Natural killer cell (primary cell): ENCODE measurements at regions not wholly inside any gene's neighbourhood (a gene's known extent, or its start where the extent isn't known, plus 50 kb on each side); places are given as distances from the start of the nearest gene placed in this dataset.

Experiments used
- ATAC-seq, 3 donors: fragments of 150-1000 bp in 2 of 3; fragments of 200-7000 bp in 1 of 3; cut with Tn5 transposase; 1 replicate in 1 of 3; 2 replicates in 2 of 3; pipeline ENCODE4 v1.10.0; 2021; ENCODE audit warnings: mild to moderate bottlenecking in 2 of 3, moderate library complexity in 2 of 3
- DNase-seq, 2 donors: peaks; one replicate each; pipeline versions ENCODE4 v3.0.0 to v3.0.0-alpha.2; 2013 to 2021; ENCODE audit warnings: mixed read lengths in 1 of 2
- H3K27ac ChIP-seq: one replicate; pipeline ENCODE4 v1.5.1; 2013; ENCODE audit warnings: mild to moderate bottlenecking, low read length
- H3K27me3 ChIP-seq: one replicate; pipeline ENCODE4 v1.6.1; 2013; ENCODE audit warnings: low read length; ENCODE audit not compliant: control insufficient read depth, insufficient read depth
- H3K36me3 ChIP-seq: one replicate; pipeline ENCODE4 v1.6.1; 2013; ENCODE audit warnings: low read length; ENCODE audit not compliant: control insufficient read depth, insufficient read depth
- H3K4me1 ChIP-seq: one replicate; pipeline ENCODE4 v1.6.1; 2013; ENCODE audit warnings: low read length; ENCODE audit not compliant: control insufficient read depth, insufficient read depth
- H3K4me3 ChIP-seq: one replicate; pipeline ENCODE4 v1.5.1; 2013; ENCODE audit warnings: low read length
- H3K9me3 ChIP-seq: one replicate; pipeline ENCODE4 v1.6.1; 2013; ENCODE audit warnings: low read length; ENCODE audit not compliant: control insufficient read depth, insufficient read depth
- H3K27ac Mint-ChIP-seq, 2 donors: one replicate each; pipeline ENCODE4 v1.8.0; 2022; ENCODE audit warnings: mild to moderate bottlenecking in 2 of 2, mixed read lengths in 2 of 2, moderate library complexity in 1 of 2
- H3K27me3 Mint-ChIP-seq, 2 donors: one replicate each; pipeline ENCODE4 v1.8.0; 2022; ENCODE audit warnings: low read depth in 2 of 2, mixed read lengths in 2 of 2
- H3K36me3 Mint-ChIP-seq: one replicate; pipeline ENCODE4 v1.8.0; 2022; ENCODE audit warnings: mixed read lengths
- H3K4me1 Mint-ChIP-seq, 2 donors: one replicate each; pipeline ENCODE4 v1.8.0; 2022; ENCODE audit warnings: mixed read lengths in 2 of 2
- H3K4me3 Mint-ChIP-seq: one replicate; pipeline ENCODE4 v1.8.0; 2022; ENCODE audit warnings: mild to moderate bottlenecking, moderate library complexity, mixed read lengths
- H3K9me3 Mint-ChIP-seq, 2 donors: one replicate each; pipeline ENCODE4 v1.8.0; 2022; ENCODE audit warnings: mixed read lengths in 2 of 2
- WGBS: methylation state at CpG from one replicate; pipeline ENCODE4 v1.1.7; 2013; ENCODE audit warnings: missing lambda C conversion rate; ENCODE audit not compliant: insufficient coverage; 5-methylcytosine and 5-hydroxymethylcytosine counted together
- intact Hi-C: fragments of 100-400 bp; cut with micrococcal nuclease; formaldehyde crosslinking; loops from one replicate; pipeline ENCODE4 v1.14.2; 2022
- TF ChIP-seq, protein P1 (sequence below): fragments of 200-600 bp; IDR thresholded peaks from one replicate; pipeline ENCODE4 v1.8.0; 2022; ENCODE audit warnings: antibody characterized with exemption

DNA sequence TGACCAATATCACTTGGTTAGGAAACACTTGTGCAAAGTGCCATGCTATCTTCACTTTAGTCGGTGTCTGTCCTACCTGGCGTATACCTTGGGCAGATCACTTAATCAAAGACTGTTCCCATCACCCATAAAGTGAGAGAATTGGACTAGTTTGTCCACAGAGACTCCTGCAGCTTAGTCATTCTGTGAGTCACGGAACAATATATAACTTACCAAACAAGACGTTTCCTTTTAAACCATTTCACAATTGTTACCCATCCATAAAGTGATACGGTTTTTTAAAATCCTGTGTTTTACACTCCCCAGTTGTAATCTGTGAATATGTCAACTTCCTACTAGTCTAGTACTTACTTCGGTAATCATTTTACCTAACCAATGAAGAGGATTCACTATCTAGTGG lies 499.3 kb upstream of the SMIM21 start:
- DNase-seq (no peak), ATAC-seq (no peak)
- no peaks in the 10 kb centered on the region for H3K4me1 ChIP-seq
- WGBS = 88% methylated on average over 5 of the region's 6 CpGs
- H3K4me3 ChIP-seq = no peak overlapping the region
- Mint-ChIP-seq H3K27ac (no peak overlapping the region), H3K9me3 (peaks cover 0 to 2% of the 10 kb centered on the region in 2 donors), H3K36me3 (no peaks in the 10 kb centered on the region), H3K4me3 (no peak overlapping the region), H3K4me1 (no peaks in the 10 kb centered on the region), H3K27me3 (peaks cover 0 to 14% of the 10 kb centered on the region in 2 donors)
- no peaks in the 10 kb centered on the region for H3K36me3 ChIP-seq
- intact Hi-C loops = no loop called here
- no peaks in the 10 kb centered on the region for H3K27me3 ChIP-seq
- H3K9me3 ChIP-seq = no peaks in the 10 kb centered on the region
- TF ChIP-seq, protein P1, sequence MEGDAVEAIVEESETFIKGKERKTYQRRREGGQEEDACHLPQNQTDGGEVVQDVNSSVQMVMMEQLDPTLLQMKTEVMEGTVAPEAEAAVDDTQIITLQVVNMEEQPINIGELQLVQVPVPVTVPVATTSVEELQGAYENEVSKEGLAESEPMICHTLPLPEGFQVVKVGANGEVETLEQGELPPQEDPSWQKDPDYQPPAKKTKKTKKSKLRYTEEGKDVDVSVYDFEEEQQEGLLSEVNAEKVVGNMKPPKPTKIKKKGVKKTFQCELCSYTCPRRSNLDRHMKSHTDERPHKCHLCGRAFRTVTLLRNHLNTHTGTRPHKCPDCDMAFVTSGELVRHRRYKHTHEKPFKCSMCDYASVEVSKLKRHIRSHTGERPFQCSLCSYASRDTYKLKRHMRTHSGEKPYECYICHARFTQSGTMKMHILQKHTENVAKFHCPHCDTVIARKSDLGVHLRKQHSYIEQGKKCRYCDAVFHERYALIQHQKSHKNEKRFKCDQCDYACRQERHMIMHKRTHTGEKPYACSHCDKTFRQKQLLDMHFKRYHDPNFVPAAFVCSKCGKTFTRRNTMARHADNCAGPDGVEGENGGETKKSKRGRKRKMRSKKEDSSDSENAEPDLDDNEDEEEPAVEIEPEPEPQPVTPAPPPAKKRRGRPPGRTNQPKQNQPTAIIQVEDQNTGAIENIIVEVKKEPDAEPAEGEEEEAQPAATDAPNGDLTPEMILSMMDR = no peak
- H3K27ac ChIP-seq = no peak overlapping the region

DNA sequence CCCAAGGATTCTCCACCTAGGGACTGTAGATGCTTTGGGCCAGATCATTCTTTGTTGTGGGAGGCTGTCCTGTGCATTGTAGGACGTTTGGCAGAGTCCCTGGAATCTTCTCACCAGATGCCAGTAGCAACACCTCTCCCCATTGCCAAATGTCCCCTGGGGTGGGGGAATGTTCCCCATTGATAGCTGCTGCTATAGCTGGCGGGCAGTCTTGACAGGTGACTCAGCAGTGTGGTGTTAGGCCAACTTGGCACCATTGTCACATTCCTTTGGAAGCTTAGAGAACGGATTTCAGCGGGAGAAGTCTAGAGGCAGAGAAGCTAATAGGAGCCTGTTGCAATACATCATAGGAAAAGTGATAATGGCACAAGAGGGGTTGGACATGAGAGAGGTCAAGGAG lies 495.7 kb upstream of the SMIM21 start:
- Mint-ChIP-seq H3K4me3 (no peak overlapping the region), H3K4me1 (no peaks in the 10 kb centered on the region), H3K9me3 (peaks cover 0 to 2% of the 10 kb centered on the region in 2 donors), H3K36me3 (no peaks in the 10 kb centered on the region), H3K27me3 (peaks cover 3 to 14% of the 10 kb centered on the region in 2 donors), H3K27ac (no peak overlapping the region)
- 54% methylated on average over 4 of the region's 4 CpGs for WGBS
- H3K27me3 ChIP-seq = no peaks in the 10 kb centered on the region
- no peak overlapping the region for H3K27ac ChIP-seq
- no peak overlapping the region for H3K4me3 ChIP-seq
- ATAC-seq (no peak), DNase-seq (no peak)
- intact Hi-C loops = no loop called here
- H3K4me1 ChIP-seq = no peaks in the 10 kb centered on the region
- TF ChIP-seq, protein P1 = no peak
- no peaks in the 10 kb centered on the region for H3K36me3 ChIP-seq
- no peaks in the 10 kb centered on the region for H3K9me3 ChIP-seq

DNA sequence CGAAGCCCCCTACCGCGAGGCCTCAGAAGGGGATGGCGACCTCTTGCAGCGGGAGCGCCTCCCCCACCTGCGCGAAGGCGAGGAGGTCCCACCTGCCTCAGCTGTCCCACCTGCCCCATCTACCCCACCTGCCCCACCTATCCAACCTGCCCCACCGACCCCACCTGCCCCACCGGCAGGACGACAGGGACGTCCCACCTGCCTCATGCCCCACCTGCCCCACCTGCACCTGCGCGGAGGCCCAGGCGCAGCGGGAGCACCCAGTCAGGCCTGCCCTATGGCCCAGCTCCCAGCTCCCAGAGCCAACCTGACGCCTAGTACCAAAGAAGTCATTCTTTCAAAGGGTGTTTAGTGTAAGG lies 489.1 kb upstream of the SMIM21 start:
- peaks cover 9 to 15% of the 10 kb centered on the region in 2 donors for H3K27me3 Mint-ChIP-seq
- DNase-seq = no peak
- no peak for ATAC-seq
- TF ChIP-seq, protein P1 = no peak
- intact Hi-C loops = no loop called here
- H3K9me3 Mint-ChIP-seq = no peaks in the 10 kb centered on the region
- H3K4me1 Mint-ChIP-seq = no peaks in the 10 kb centered on the region
- H3K4me1 ChIP-seq = no peaks in the 10 kb centered on the region
- WGBS = 30% methylated on average over 18 of the region's 18 CpGs
- no peaks in the 10 kb centered on the region for H3K9me3 ChIP-seq
- no peak overlapping the region for H3K4me3 ChIP-seq
- no peaks in the 10 kb centered on the region for H3K36me3 ChIP-seq
- H3K4me3 Mint-ChIP-seq = no peak overlapping the region
- no peaks in the 10 kb centered on the region for H3K36me3 Mint-ChIP-seq
- no peak overlapping the region for H3K27ac ChIP-seq
- no peaks in the 10 kb centered on the region for H3K27me3 ChIP-seq
- no peak overlapping the region for H3K27ac Mint-ChIP-seq

DNA sequence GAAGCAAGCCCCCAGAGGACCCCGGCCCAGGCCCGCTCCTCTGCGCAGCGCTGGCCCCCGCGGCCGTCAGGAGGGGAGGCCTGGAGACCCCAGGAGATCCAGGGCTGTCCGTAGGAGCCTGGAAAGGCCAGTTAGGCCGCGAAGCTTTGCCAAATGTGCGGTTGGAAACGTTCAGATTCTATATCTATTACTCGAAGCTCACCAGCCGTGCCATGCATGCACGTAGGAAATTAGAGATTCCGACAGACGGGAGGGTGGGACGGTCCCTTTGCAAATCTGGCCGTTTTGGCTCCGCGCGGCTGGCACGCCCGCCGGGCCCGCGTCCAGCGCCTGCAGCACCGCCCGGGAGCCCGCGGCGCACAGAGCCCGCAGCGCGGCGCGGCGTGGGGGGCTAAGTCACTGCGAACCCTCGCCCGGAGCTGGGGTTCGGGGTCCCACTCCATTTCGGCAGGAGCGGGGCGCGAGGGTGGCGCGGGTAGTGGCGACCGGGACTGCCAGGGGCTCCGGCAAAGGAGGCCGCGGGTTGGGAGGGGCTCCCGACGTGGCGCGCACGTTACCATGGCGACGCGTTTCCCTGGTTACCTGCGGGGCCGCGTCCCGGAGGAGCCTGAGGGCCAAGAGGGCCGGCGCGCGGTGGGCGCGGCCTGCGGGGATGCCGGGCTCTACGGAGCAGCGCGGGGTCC lies 488.6 kb upstream of the SMIM21 start:
- no peaks in the 10 kb centered on the region for H3K4me1 Mint-ChIP-seq
- WGBS = 7% methylated on average over 77 of the region's 77 CpGs
- peaks cover 9 to 13% of the 10 kb centered on the region in 2 donors for H3K27me3 Mint-ChIP-seq
- H3K27ac Mint-ChIP-seq = no peak overlapping the region
- H3K4me3 Mint-ChIP-seq = no peak overlapping the region
- intact Hi-C loops = no loop called here
- Histone ChIP-seq H3K27me3 (no peaks in the 10 kb centered on the region), H3K36me3 (no peaks in the 10 kb centered on the region), H3K27ac (no peak overlapping the region), H3K4me3 (no peak overlapping the region), H3K9me3 (no peaks in the 10 kb centered on the region), H3K4me1 (no peaks in the 10 kb centered on the region)
- DNase-seq = no peak
- ATAC-seq = no peak
- H3K9me3 Mint-ChIP-seq = no peaks in the 10 kb centered on the region
- TF ChIP-seq, protein P1 = no peak
- H3K36me3 Mint-ChIP-seq = no peaks in the 10 kb centered on the region
